NCI-H2029 treated with DMSO at 0.1 percent for 48 hours (cell line): ENCODE measurements at regions not wholly inside any gene's neighbourhood (a gene's known extent, or its start where the extent isn't known, plus 50 kb on each side); places are given as distances from the start of the nearest gene placed in this dataset.
A peak's percentile ranks its signal among the peaks of the same experiment; 100 is the strongest.

Source experiments
- DNase-seq: peaks from one replicate; lab custom pipeline; 2025; lab: John Stamatoyannopoulos, UW

DNA sequence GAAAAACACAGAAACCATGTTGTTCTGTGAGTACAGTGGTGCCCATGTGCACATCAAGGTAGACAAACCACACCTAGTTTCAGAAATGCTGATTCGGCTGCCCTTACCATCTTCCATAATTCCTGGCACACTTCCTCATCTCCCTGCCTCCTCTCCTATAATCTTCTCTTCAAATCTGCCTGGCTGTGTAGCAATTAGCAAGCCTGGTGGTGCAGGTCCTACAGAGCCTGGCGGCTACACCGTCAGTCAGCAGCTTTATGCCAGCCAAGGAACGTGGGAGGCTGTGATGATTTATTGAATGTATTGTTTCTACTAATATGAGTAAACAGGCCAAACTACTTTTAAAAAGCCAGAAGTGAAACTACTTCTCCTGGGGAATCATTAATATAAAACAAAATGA, 106.8 kb downstream of the SEMA6D start:
- DNase-seq, result no peak

DNA sequence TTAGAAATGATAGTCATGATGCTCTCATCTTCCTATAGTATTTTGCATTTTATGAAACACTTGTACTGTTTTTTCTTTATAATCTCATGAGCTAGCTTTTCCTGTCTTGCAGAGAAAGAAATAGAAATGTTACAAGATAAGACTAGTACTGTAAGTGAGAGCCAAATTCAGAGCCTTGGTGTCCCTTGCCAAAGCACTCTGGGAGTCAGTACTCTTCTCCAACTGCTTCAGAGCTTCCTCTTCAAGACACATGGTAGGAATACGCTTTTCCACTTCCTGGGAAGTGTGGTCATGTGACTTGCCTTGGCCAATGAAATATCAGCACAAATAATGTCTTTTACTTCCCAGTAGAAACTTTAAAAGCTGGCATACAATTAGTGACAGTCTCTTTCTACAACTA, 112.4 kb downstream of the SEMA6D start:
- DNase-seq, result no peak

GRCh38 chr15:47834093-47834492, 116.8 kb downstream of the SEMA6D start:
- DNase-seq, result no peak

- no peak for DNase-seq
Observed at GRCh38 chr15:47839233-47839825, 122.0 kb downstream of the SEMA6D start.

DNA sequence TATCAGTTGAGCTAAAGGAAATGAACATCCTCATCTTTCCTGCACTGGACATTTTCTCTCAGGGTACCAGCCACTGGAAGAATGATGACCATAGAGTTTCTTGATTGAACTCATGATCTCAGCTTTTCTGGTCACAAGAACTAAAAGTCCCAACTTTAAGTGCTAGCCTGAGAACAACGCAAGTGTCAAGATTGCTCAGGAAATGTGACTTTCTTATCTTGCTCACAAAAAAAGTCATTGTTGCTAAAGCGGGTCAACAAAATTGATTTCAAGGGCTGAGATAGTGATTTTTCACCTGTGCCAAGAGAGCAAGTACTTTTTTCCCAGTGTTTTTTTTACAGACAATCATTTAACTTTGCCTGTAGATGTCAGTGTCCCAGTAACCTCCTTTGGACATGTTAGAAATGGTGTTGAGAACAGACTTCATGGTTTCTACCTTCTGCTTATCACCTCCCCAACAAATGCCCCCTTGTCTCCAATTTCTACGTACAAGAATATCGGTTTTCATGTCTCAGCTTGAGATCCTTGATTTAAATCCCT, 125.9 kb downstream of the SEMA6D start:
- DNase-seq, result no peak

DNA sequence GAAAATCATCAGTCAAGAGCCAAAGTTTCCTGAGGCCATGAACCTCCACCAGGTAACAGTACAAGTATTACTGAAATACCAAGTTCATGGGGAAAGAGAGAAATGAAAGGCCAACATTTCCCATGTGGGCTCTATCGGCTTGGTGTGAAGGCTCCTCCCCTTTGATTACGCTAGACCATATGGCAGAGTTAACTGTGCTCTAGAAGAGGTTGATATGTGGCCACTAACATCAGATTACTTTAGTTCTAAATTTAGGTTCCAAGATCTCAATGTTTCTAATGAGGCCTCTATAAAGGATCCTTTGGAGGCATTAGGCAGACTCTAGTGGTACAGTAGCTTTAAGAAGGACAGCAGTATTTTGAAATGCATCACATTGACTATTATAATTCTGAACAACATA, 127.1 kb downstream of the SEMA6D start:
- no peak for DNase-seq

DNA sequence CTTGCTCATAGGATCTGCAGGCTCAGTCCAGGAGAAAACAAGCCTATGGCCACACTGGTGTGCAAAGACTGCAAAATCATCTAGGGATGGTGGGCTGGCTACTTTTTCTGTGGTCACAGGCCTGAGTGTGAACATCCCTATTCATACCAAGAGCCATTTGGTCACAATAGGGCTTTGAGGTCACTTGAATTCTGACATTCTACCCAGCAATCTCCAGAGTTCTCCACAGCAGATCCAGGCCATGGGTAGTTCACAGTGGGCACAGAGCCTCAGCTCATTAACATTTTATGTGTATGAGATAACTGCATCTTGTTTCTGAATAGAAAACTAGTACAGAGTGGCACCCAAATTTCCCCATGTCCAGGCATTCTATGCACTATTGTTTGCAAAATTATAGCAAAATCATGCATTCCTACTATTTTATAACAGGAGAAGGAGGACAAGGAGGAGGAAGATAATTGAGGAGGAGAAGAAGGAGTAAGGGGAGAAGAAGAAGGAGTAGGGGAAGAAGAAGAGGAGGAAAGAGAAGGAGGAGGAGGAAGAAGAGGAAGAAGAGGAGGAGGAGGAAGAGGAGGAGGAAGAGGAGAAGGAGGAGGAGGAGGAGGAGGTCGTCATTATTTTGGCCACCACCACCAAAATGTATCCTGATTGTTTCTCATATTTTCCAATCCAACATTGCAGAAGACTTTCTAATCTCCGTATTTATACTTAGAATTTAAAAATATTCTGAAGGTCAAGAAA, 129.0 kb downstream of the SEMA6D start:
- no peak for DNase-seq

DNA sequence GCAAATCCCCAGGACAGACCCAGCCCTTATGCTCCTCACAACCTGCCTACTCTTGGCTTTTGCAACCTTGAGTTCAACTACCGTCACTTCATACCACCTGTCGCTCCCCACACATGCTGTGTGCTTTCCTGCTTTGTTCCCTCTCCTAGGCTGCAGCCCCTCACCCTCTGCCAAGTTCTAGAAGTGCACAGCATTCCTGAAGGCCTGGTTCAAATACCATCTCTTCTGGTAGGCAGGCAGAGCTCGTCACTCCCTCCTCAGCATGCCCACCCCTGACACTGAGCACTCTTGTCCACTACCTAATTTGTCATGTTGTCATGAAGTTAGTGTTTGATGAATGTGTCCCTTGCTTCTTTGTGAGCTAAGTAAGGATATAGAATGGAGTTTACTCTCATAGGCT, 129.6 kb downstream of the SEMA6D start:
- no peak for DNase-seq

DNA sequence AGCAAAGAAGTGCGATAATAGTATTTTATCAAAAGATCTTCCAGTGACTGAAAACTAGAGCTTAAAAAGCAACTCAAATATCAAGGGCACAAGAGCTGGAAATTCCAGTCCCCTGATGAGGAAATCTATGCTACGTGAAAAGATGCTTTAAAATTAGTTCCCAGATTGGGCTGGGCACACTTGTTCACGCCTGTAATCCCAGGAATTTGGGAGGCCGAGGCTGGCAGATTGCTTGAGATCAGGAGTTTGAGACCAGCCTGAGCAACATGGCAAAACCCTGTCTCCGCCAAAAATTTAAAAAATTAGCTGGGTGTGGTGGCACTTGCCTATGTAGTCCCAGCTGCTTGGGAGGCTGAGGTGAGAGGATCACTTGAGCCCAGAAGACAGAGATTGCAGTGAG, 138.8 kb downstream of the SEMA6D start:
- no peak for DNase-seq

DNA sequence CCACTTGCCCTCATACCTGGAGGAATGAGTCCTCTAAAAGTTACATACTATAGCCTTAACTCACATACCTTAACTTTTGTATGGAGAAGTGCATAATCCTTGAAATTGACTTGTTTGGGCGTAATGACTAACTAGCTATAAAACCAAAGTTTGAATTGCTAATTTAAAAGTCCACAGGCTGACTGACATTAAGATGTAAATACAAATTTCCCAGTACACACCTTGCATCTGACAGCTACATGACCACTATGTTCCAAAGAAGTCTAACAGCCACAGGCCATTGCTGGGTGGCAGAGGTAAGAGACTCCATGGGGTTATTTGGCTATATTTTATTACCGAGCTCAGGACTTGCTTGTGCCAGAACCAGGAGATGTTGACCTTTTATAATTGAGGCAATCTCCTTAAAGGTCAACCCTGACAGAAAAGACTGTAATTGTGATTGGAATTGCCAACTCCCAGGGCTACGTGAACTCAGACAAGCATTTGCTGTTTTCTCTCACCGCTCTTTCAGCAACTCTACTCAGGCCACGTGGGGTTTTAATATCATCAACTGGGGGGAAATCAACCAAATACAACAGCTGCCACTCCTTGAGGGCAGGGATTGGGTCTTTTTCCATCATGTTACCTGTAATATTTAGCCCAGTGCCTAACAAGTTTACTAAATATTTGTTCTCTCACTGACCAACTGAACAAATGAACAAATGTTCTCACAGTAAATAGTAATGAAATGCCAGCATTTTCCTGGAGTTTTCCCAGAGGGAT, 139.9 kb downstream of the SEMA6D start:
- DNase-seq, result no peak

DNA sequence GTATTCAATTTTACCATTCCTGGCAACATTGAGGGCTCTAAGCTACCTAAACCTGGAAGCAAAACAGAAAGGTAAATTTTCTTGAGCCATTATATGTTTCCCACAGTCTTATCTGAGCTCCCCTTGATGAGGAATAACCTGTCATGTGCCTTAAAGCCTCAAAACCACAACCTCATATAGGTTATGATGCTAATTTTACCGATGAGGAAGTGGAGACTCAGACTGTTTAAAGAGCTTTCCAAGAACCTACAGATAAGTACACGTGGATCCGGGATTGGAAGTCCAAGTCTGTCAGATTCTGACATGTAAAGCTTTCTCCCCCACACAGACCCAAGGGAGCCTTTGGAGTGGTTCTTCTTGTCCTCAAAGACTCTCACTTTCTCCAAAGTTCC, 140.5 kb downstream of the SEMA6D start:
- no peak for DNase-seq

- no peak for DNase-seq
Observed at GRCh38 chr15:47861111-47861903, 144.0 kb downstream of the SEMA6D start.

DNA sequence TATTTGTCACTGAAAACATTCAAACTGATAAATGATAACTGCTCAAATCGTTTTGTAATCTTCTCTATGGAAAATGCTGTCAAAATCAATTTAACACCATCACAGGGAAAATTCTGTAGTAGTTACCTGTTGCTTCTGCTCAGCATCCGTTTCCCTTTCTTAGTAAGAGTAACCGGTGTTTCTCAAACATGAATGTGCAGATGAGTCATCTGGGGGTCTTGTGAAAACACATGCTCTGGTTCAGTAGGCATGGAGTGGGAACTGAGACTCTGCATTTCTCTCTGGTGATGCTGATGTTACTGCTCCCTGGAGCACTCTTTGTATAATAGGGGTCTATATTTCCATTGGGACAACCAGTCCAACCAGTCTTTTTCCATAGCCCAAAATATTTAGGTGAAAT, 145.1 kb downstream of the SEMA6D start:
- DNase-seq, result no peak

DNA sequence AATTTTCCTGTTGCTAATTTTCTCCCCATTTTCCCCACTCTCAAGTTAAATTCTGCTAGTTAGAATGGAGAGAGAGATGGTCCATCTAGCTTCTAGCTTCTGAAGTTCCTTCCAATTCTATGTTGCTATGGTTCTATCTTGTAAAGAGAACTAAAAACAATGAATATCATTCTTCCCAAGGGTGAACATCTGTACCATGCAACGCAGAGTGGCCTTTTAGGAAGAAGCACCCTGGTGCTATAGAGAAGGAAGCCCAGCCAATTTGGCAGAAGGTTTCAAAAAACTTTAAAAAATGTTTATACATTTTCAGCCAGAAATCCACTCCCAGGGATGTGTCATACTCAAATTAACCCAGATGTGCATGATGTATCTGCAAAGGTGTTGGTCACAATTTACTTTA, 149.1 kb downstream of the SEMA6D start:
- DNase-seq, result no peak

GRCh38 chr15:47870300-47870955, 153.1 kb downstream of the SEMA6D start:
- no peak for DNase-seq

DNA sequence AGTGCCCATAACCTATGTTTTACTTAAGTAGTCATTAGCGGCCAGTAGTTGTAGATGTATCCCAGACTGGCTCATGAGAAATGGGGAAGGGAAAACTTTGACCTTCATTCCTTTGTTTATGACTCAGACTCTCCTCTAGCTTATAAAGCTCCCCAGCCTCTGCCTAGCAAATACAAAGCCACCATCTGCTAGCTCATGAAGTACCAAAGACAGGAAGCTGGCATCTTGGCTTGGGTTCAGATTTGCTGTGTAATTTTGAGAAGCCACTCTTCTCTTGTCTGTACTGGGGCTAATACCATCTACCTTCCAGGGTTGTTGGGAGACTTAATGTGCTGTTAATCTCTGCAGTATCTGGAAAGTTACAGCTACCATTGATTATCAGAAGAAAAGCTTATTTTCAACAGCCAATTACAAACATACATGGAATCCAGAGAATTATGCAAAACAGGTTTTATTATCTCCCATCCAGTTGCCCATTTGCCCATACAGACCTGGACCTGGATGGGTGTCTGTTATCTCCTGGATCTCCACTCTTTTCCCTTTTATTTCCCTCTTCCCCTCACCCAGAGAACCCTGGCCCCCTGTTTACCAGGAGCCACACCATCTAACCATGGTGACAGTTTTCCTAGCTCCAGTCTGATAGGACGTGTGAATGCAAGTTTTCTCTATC, 153.8 kb downstream of the SEMA6D start:
- DNase-seq, result peak; percentile 13

DNA sequence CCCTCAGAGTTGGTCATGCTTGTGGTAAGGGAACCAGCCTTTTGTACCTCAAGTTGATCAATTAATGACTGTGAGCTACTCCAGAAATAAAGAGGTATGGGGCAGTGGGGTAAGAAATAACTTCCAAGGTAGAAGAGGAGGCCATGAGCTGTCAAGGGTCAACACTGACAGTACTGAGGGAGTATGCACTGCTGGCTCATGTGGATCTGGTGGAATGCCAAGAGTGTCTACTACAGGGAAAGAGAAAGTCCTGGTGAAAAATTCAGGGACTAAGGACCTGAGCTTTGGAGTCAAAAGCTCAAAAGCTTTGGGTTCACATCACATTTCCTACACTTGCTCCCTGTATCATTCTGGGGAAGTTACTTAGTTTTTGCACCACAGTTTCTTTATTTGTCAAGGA, 154.9 kb downstream of the SEMA6D start:
- DNase-seq, result no peak

- no peak for DNase-seq
Observed at GRCh38 chr15:47872869-47873432, 155.6 kb downstream of the SEMA6D start.

GRCh38 chr15:47876986-47877385, 159.7 kb downstream of the SEMA6D start:
- DNase-seq, result no peak

GRCh38 chr15:47877836-47878235, 160.5 kb downstream of the SEMA6D start:
- no peak for DNase-seq

DNA sequence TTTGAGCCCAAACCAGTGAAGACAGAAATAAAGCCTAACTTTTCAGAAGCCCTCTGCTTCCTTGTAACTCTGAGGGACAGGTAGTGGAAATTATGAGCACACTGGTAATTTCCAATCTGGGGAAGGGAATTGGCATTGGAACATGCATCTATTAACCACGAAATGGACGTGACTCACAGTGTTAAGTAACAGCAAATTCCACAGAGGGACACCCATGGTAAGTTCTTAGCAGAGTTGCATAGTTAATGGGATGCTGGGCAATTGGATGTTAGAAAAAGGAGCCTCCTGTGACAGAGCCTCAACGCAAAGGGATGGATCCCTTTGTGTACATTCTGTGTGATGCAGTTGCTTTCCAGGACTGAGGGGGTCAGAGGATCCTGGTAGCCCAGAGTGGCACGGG, 168.6 kb downstream of the SEMA6D start:
- no peak for DNase-seq
